SW480 (cell line): ENCODE measurements at regions not wholly inside any gene's neighbourhood (a gene's known extent, or its start where the extent isn't known, plus 50 kb on each side); places are given as distances from the start of the nearest gene placed in this dataset.
"Not testable (repeated sequence)": the region's sequence is repeated elsewhere in the genome, so short reads cannot be mapped to it uniquely, and the experiment has no call there.

ENCODE experiments used
- DNase-seq: peaks from one replicate; pipeline ENCODE4 v3.0.0-alpha.2; 2016; ENCODE audit warnings: low spot score

GRCh38 chr18:59800897-59801296, 98.9 kb upstream of the PMAIP1 start:
- DNase-seq: no peak

- no peak for DNase-seq
Observed at GRCh38 chr18:59799383-59800015, 100.3 kb upstream of the PMAIP1 start.

GRCh38 chr18:59795882-59796281, 98.7 kb upstream of the CCBE1 start:
- no peak for DNase-seq

- DNase-seq: no peak
Observed at GRCh38 chr18:59792353-59792752, 95.1 kb upstream of the CCBE1 start.

GRCh38 chr18:59790346-59790936, 93.2 kb upstream of the CCBE1 start:
- not testable (repeated sequence) for DNase-seq

- DNase-seq: peak; percentile 2
Observed at GRCh38 chr18:59788791-59789106, 91.5 kb upstream of the CCBE1 start.

GRCh38 chr18:59787998-59788790, 91.0 kb upstream of the CCBE1 start:
- peak; percentile 61 for DNase-seq

- no peak for DNase-seq
Observed at GRCh38 chr18:59784694-59785093, 87.5 kb upstream of the CCBE1 start.

GRCh38 chr18:59783138-59783537, 85.9 kb upstream of the CCBE1 start:
- DNase-seq: peak; percentile 71

GRCh38 chr18:59779979-59780378, 82.8 kb upstream of the CCBE1 start:
- peak; percentile 11 for DNase-seq

- DNase-seq: no peak
Observed at GRCh38 chr18:59778434-59778833, 81.2 kb upstream of the CCBE1 start.

GRCh38 chr18:59777636-59778035, 80.4 kb upstream of the CCBE1 start:
- DNase-seq: no peak

GRCh38 chr18:59769129-59769865, 72.1 kb upstream of the CCBE1 start:
- DNase-seq: no peak

GRCh38 chr18:59768409-59768808, 71.2 kb upstream of the CCBE1 start:
- no peak for DNase-seq

- no peak for DNase-seq
Observed at GRCh38 chr18:59767732-59768131, 70.5 kb upstream of the CCBE1 start.

- no peak for DNase-seq
Observed at GRCh38 chr18:59765343-59765742, 68.1 kb upstream of the CCBE1 start.

GRCh38 chr18:59764281-59764680, 67.1 kb upstream of the CCBE1 start:
- no peak for DNase-seq

GRCh38 chr18:59763541-59764136, 66.4 kb upstream of the CCBE1 start:
- DNase-seq: no peak

GRCh38 chr18:59760619-59761600, 63.7 kb upstream of the CCBE1 start:
- no peak for DNase-seq

GRCh38 chr18:59760212-59760611, 63.0 kb upstream of the CCBE1 start:
- no peak for DNase-seq

GRCh38 chr18:59758837-59759236, 61.6 kb upstream of the CCBE1 start:
- no peak for DNase-seq
